Hypothalamus (tissue), 51 donors: ENCODE measurements at regions not wholly inside any gene's neighbourhood (a gene's known extent, or its start where the extent isn't known, plus 50 kb on each side); places are given as distances from the start of the nearest gene placed in this dataset.
A peak's percentile ranks its signal among the peaks of the same experiment; 100 is the strongest.
"Not testable (repeated sequence)": the region's sequence is repeated elsewhere in the genome, so short reads cannot be mapped to it uniquely, and the experiment has no call there.

ENCODE experiments used
- DNase-seq, 51 donors: peaks; one replicate each; lab custom pipeline; 2025; lab: John Stamatoyannopoulos, UW

GRCh38 chr10:106107706-106108105 is 1056.8 kb downstream of the SORCS1 start:
- peak in 1 of 51 donors; percentile 1 for DNase-seq

DNA sequence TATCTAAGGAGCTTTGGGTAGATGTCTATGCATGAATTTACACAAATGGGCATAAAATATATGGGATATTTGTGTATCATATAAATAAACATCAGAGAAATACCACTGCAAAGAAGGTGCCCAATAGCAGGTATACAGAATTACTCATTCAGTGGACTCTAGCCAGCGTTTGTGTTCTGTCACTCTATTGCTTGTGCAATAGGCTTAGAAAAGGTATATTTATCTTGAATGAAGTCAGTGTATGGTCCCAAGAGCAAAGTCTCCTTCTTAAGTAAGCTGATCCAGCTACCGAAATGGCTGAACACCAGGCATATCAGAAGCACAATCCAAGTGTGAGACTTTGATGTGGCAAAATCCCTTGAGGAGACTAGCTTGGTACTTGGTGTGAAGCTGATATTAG is 1058.4 kb downstream of the SORCS1 start:
- DNase-seq = no peak

DNA sequence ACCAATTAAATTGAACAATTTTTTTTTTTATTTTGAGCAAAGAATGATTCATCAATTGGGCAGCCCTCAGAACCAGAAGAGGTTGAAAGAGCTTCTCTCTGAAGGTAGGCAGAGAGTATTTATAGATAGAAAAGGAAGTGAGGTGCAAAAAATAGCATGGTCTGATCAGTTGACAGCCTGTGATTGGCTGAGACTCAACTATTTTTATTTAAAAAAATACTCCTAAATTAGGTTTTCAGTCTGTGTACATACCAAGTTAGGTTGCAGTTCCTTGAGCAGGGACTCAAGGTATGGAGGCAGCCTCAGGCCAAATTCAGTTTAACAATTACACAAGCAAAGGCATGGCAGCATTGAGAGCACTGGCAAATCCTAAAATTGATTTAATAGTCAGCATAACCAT is 1074.7 kb downstream of the SORCS1 start:
- DNase-seq = no peak

GRCh38 chr10:106086391-106086790 is 1078.1 kb downstream of the SORCS1 start:
- DNase-seq = no peak

GRCh38 chr10:106083572-106083971 is 1080.9 kb downstream of the SORCS1 start:
- DNase-seq = no peak

GRCh38 chr10:106082865-106083264 is 1081.6 kb downstream of the SORCS1 start:
- DNase-seq = no peak

GRCh38 chr10:106078895-106079576 is 1085.5 kb downstream of the SORCS1 start:
- DNase-seq = no peak

GRCh38 chr10:106076496-106076895 is 1088.0 kb downstream of the SORCS1 start:
- DNase-seq = peak in 1 of 51 donors; percentile 6

DNA sequence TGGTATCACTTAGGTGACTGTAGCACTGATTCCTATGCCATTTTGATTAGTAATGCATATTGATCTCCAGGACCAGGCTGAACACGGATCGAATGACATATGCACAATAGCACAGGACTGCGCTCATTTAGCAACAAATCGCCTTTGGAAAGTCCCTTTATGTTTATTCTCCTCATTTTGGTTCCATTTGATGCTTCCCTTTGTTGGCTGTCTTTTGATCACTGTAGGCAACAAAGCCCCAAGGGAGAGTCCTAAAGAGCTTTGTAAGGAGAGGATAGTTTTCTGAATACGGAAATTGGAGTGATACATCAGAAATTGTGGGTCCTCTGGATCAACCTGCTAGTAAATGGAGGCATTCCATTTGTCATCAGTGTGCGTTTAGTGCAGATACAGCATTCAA is 1111.4 kb downstream of the SORCS1 start:
- DNase-seq = no peak

- DNase-seq = no peak
These were observed 1120.0 kb downstream of the SORCS1 start for GRCh38 chr10:106044503-106044902.

- no peak for DNase-seq
These were observed 1120.6 kb downstream of the SORCS1 start for GRCh38 chr10:106043863-106044262.

DNA sequence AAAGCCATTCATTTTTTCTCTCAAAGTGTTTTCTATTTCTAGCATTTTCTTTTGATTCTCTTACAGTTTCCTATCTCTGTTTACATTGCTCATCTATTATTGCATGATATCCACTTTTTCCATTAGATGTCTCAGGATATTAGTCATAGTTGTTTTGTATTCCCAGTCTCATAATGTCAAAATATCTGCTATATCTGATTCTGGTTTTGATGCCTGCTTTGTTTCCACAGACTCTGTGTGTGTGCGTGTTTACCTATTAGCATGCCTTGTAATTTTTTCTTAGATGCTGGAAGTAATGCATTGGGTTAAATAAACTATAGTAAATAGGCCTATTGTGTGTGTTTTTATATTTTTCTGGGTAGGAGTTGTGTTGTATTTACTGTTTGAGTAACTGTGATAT is 1126.3 kb downstream of the SORCS1 start:
- DNase-seq = no peak

GRCh38 chr10:106033065-106033464 is 1131.4 kb downstream of the SORCS1 start:
- DNase-seq = no peak

GRCh38 chr10:106032450-106033002 is 1132.0 kb downstream of the SORCS1 start:
- no peak for DNase-seq

GRCh38 chr10:106027240-106027639 is 1137.3 kb downstream of the SORCS1 start:
- DNase-seq = no peak

DNA sequence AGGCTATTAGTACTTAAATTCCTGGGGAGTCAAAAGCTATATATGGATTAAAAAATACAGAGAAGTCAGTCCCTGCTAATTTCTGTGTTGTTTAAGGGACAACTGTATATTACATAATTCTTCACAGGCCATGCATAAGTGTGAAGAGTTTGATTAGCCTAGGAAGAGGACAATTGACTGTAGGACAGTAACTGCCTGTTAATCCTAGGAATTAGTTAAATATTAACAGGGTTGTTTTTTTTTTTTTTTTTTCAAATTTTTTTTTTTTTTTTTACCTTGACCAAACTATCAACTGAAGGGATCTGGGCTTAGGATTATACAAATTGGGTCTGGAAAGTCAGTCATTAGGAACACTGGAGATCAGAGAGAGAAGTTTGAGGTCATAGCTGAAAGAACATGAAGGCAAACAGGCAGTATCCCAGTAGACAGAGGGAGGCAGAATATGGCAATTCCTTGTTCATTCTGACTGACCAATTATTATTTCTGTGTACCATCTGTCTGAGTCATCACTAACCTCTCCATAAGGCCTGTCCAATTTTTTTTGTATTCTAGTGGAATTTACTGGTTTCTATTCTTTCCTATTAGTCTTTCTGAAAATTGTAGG is 1139.2 kb downstream of the SORCS1 start:
- DNase-seq = no peak

DNA sequence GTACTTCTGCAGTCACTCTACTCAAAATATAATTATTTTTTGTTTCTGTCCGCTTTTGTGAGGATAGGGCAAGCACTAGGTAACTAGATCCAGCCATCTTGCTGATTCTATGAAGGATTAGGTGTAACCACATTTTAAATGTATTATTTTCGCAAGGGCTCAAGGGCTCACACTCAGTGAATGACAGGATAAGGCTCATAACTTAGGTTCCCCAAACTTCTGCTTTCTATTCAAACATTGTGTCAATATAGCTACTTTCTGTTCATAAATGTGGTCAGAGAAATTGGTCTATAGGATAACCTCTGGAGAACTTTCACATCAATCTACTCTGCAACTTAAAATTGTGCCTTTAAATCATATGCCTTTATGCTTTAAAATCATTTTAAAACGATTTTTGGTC is 1141.2 kb downstream of the SORCS1 start:
- DNase-seq = no peak

DNA sequence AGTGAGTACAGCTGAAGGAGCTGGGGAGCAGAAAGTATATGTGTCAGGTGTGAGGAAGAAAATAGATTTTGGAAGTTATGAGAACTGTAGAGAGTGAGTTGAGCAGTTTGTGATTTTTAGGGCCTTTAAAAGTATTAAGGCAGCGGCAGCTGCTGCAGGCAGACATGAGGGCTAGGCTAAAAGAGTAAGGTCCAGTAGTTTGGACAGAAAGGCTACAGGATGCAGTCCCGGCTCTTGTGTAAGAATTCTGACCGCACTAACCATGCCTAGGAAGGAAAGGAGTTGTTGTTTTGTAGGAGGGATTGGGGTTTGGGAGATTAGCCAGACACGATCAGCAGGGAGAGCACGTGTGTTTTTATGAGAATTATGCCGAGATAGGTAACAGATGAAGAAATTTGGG is 1144.9 kb downstream of the SORCS1 start:
- not testable (repeated sequence) for DNase-seq

- not testable (repeated sequence) for DNase-seq
These were observed 1148.9 kb downstream of the SORCS1 start for GRCh38 chr10:106015369-106016199.

DNA sequence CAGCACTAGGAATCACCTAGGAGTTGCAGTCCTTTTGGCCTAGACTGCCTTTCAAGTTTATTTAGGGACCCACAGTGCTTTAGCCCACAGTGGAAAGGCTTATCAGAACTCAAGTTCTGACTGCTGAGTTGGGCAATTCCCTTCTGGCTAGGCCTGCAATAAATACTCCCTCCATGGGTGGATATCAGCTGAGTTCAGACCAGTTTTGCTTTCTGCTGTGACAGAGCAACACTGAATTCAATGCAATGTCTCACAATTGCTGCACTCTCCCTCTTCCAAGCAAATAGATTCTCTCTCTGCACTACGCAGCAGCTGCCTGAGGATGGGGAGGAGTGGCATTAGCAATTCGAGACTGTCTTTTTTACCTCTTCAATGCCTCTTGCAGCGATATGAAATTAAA is 1153.3 kb downstream of the SORCS1 start:
- no peak for DNase-seq

- no peak for DNase-seq
These were observed 1163.8 kb downstream of the SORCS1 start for GRCh38 chr10:106000721-106001120.
